Effector memory CD4-positive, alpha-beta T cell (primary cell): ENCODE measurements at regions not wholly inside any gene's neighbourhood (a gene's known extent, or its start where the extent isn't known, plus 50 kb on each side); places are given as distances from the start of the nearest gene placed in this dataset.

Source experiments
- DNase-seq, 3 donors: peaks; one replicate each; pipeline ENCODE4 v3.0.0-alpha.2; 2020
- H3K27ac ChIP-seq: 2 replicates; pipeline ENCODE4 v1.7.0; 2013; ENCODE audit warnings: mild to moderate bottlenecking, low read length, moderate library complexity; ENCODE audit not compliant: insufficient read depth, poor library complexity, severe bottlenecking
- H3K27me3 ChIP-seq: replicated peaks from 2 replicates; pipeline ENCODE4 v1.7.0; 2013; ENCODE audit warnings: mild to moderate bottlenecking, low read length; ENCODE audit not compliant: insufficient read depth, control insufficient read depth, poor library complexity, severe bottlenecking
- H3K36me3 ChIP-seq: 2 replicates; pipeline ENCODE4 v1.7.0; 2013; ENCODE audit warnings: mild to moderate bottlenecking, low read length, moderate library complexity; ENCODE audit not compliant: control insufficient read depth, insufficient read depth
- H3K4me1 ChIP-seq: 2 replicates; pipeline ENCODE4 v1.7.0; 2013; ENCODE audit warnings: low read length, mild to moderate bottlenecking; ENCODE audit not compliant: control insufficient read depth, insufficient read depth, poor library complexity, severe bottlenecking
- H3K4me3 ChIP-seq: 2 replicates; pipeline ENCODE4 v1.7.0; 2013; ENCODE audit warnings: low read length, low read depth, mild to moderate bottlenecking; ENCODE audit not compliant: insufficient read depth, poor library complexity, severe bottlenecking
- H3K9me3 ChIP-seq: 2 replicates; pipeline ENCODE4 v1.7.0; 2013; ENCODE audit warnings: mild to moderate bottlenecking, low read length, moderate library complexity; ENCODE audit not compliant: control insufficient read depth

DNA sequence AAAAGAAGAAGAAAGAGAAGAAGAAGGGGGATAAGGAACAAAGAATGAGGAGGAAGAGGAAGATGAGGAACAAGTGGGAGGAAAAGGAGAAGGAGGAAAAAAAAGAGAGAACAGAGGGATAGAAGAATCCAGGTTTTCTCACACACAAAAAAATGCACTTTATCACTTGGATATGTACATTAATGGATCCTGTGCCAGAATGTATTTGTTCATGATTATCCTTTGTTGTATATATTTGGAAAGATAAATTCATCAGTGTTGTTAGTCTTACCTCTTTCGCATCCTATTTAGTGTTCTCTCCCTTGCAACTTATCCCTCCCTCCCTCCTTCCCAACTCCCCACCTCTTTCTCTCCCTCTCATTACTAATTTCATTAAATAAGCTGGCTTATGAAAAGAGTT lies 298.8 kb downstream of the SLCO4C1 start:
- Histone ChIP-seq H3K27me3 (no peaks in the 10 kb centered on the region), H3K27ac (no peak overlapping the region), H3K36me3 (no peaks in the 10 kb centered on the region), H3K4me3 (no peak overlapping the region), H3K9me3 (no peaks in the 10 kb centered on the region), H3K4me1 (no peaks in the 10 kb centered on the region)
- no peak for DNase-seq

DNA sequence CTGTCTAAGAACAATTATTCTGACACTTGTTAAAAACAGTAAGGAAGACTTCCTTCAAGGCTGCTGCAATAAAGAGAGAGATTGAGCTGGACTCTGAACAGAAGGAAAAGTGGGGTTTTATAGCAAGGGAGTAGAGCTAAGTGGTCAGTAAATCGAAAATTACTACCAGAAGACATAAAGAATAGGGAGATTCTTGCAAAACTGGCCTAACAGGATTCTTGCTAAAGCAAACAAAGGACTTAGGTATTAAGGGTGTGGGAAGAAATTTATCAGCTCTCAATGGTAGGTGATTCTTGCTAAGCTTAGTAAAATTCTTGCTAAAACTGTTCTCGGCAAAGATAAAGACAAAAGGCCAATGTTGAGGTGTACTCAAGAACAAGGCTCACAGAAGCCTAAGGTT lies 300.5 kb downstream of the SLCO4C1 start:
- no peak for DNase-seq
- Histone ChIP-seq H3K36me3 (no peaks in the 10 kb centered on the region), H3K4me1 (no peaks in the 10 kb centered on the region)

DNA sequence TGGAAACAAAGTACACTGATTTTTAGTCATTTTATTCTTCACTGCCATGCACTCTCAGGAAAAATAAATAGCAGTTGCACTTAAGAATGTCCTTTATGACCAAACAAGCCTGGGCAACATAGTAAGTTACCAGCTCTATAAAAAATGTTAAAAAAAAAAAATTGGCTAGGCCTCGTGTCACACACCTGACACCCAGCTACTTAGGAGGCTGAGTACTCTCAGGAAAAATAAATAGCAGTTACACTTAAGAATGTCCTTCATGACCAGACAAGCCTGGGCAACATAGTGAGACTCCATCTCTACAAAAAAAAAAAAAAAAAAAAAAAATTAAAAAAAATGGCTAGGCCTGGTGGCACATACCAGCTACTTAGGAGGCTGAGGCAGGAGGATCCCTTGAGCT lies 304.6 kb downstream of the SLCO4C1 start:
- DNase-seq: no peak

More for the DNA sequence above, 300.5 kb downstream of the SLCO4C1 start:
- Histone ChIP-seq H3K27me3 (no peaks in the 10 kb centered on the region), H3K4me3 (no peak overlapping the region), H3K27ac (no peak overlapping the region), H3K9me3 (no peaks in the 10 kb centered on the region)

DNA sequence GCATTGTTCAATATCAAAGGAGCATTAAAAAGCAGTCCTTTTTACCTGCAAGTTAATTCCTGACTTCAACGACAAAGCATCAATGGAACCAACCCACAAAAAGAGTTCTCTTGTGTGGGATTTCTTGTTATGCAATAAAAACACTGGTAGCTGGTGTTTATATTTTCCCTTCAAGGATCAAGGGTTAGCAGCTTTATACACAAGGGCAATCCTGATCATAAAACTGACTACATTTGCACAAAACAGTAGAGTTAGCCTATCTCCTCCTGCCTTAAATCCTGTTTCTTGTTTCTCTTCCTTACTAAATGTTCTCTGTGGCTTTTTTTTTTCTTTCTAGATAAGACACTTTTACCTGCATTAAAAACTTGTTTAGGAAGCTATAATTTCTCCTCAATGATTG lies 306.4 kb downstream of the SLCO4C1 start:
- H3K27me3 ChIP-seq: no peaks in the 10 kb centered on the region
- H3K27ac ChIP-seq: no peak overlapping the region
- no peaks in the 10 kb centered on the region for H3K36me3 ChIP-seq
- H3K9me3 ChIP-seq: no peaks in the 10 kb centered on the region
- no peaks in the 10 kb centered on the region for H3K4me1 ChIP-seq
- no peak for DNase-seq
- no peak overlapping the region for H3K4me3 ChIP-seq

More for the DNA sequence above, 304.6 kb downstream of the SLCO4C1 start:
- Histone ChIP-seq H3K4me3 (no peak overlapping the region), H3K36me3 (no peaks in the 10 kb centered on the region), H3K27ac (no peak overlapping the region), H3K27me3 (no peaks in the 10 kb centered on the region), H3K9me3 (no peaks in the 10 kb centered on the region), H3K4me1 (no peaks in the 10 kb centered on the region)

DNA sequence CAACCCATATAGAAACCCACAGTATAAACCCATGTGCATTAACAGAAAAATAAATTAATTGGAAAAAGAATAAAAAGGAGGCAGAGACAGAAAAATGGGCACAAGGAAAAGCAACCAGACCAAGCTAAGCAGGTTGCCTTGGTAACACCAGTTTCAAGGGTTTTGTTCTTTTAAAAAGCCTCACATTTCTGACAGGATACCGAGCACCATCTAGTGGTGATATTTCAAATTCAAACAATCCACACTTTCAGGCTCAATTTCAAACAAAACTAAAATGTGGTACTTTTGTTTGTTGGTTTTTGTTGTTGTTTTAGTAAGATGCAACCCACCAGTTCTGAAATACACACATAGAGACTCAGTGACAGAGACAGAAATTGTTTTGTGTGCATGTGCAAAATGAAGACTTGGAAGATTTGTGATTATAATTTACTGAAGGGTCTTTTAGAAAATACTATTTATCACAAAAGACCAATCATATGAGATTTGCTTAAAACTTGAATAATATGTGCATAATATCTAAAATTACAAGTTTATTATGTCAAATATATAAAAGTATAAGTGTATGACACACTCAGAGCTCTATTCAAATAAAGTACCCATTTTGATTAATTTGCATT lies 318.2 kb downstream of the SLCO4C1 start:
- no peak overlapping the region for H3K4me3 ChIP-seq
- no peaks in the 10 kb centered on the region for H3K9me3 ChIP-seq
- H3K36me3 ChIP-seq: no peaks in the 10 kb centered on the region
- DNase-seq: no peak
- no peaks in the 10 kb centered on the region for H3K4me1 ChIP-seq
- no peaks in the 10 kb centered on the region for H3K27me3 ChIP-seq
- H3K27ac ChIP-seq: no peak overlapping the region

DNA sequence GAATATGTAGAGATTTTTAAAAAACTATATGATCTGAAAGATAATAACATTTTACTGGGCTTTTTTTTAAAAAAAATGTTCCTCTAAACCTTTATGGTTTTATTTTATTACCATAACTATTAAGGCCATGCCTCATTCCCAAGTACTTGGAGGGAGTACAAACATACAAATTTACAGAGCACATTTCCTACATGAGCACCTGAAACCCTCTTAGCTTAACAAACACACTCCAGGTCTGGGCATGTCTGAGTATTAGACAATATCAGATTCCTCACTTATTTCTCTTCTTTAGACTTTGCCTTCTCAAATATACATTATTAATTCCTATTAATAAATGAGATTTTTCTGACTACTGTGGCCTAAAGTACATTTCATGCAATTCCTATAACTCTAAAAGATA lies 319.2 kb downstream of the SLCO4C1 start:
- Histone ChIP-seq H3K36me3 (no peaks in the 10 kb centered on the region), H3K4me3 (no peak overlapping the region), H3K27ac (no peak overlapping the region), H3K4me1 (no peaks in the 10 kb centered on the region), H3K27me3 (no peaks in the 10 kb centered on the region), H3K9me3 (no peaks in the 10 kb centered on the region)
- no peak for DNase-seq

DNA sequence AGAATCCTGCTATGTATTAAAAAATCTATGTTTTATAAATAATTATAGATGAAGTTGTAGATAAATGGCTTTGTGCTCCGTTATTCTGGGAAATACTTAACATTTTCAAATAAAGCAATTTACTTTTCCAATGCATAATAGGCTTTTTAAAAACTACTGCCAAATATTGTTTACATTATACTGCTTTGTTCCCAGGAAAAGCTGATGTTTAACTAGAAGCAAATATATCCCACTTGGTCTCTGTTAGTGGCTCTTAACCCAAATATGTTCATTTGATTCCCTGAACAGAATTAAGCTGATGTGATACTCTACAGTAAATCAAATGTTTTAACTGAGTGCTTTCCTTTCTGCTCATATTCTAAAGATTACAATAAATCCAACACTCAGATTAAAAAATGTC lies 326.3 kb downstream of the SLCO4C1 start:
- no peaks in the 10 kb centered on the region for H3K27me3 ChIP-seq
- H3K27ac ChIP-seq: no peak overlapping the region
- no peaks in the 10 kb centered on the region for H3K4me1 ChIP-seq
- no peaks in the 10 kb centered on the region for H3K36me3 ChIP-seq
- DNase-seq: no peak
- no peak overlapping the region for H3K4me3 ChIP-seq
- H3K9me3 ChIP-seq: no peaks in the 10 kb centered on the region

DNA sequence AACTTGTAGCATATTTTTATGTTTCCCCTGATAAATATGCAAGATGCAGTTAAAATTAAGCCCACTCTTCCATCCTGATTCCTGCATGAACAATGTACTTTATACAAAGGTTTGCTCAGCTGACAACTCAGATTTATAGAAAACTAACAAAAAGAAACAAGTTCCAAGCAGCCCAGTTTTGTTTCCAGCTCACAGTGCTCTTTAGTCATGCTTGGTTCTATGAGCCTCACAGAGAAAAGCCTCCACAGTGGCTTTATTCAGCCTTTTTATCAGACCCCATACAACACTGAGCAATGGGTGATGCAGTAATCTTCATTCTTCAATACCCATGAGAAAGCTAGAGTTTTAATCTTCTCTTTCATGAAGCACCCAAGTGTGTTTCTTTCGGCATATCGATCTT lies 329.6 kb downstream of the SLCO4C1 start:
- DNase-seq: no peak
- no peak overlapping the region for H3K27ac ChIP-seq
- H3K4me1 ChIP-seq: no peaks in the 10 kb centered on the region
- H3K27me3 ChIP-seq: no peaks in the 10 kb centered on the region
- no peaks in the 10 kb centered on the region for H3K36me3 ChIP-seq
- no peaks in the 10 kb centered on the region for H3K9me3 ChIP-seq
- H3K4me3 ChIP-seq: no peak overlapping the region

DNA sequence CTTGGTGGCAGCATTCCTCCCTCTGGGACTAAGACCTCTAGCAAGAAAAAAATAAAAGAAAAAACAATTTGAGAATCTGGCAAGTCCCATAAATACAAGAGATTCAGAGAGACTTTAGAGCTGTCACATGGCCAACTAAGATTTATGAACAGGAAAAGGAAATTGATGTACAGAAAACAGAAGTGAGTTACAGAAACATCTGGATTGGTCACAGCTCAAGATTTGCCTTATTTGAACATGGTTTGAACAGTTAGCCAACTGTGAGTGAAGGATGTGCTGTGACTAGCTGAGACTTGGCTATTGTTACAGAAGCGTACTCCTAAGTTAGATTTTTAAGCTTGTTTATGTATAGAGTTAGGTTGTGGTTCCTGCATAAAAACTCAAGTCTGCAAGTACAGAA lies 340.2 kb downstream of the SLCO4C1 start:
- Histone ChIP-seq H3K36me3 (no peaks in the 10 kb centered on the region), H3K27ac (no peak overlapping the region), H3K9me3 (no peaks in the 10 kb centered on the region), H3K4me1 (no peaks in the 10 kb centered on the region), H3K4me3 (no peak overlapping the region), H3K27me3 (no peaks in the 10 kb centered on the region)
- no peak for DNase-seq

DNA sequence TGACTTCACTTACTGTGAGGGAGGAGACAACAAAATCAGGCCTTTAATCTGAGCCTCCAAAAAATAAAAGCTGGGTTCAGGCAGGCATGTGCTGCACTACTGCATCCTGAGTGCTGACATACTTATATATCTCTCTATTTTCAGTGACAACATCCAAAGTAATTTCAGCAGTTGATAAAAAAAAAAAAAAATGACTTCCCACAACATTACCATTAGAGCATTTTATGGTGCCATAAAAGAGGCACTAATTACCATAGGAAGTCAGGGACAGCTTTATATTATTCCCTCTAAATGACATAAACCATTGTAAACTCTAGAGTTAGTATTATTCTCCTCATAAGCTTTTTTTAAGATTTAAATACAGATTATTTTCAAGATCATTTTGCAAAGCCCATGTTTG lies 346.1 kb downstream of the SLCO4C1 start:
- Histone ChIP-seq H3K9me3 (no peaks in the 10 kb centered on the region), H3K4me3 (no peak overlapping the region), H3K36me3 (no peaks in the 10 kb centered on the region), H3K4me1 (no peaks in the 10 kb centered on the region), H3K27me3 (no peaks in the 10 kb centered on the region), H3K27ac (no peak overlapping the region)
- no peak for DNase-seq
